B cell (primary cell): ENCODE measurements at regions not wholly inside any gene's neighbourhood (a gene's known extent, or its start where the extent isn't known, plus 50 kb on each side); places are given as distances from the start of the nearest gene placed in this dataset.
"Not testable (repeated sequence)": the region's sequence is repeated elsewhere in the genome, so short reads cannot be mapped to it uniquely, and the experiment has no call there.

Experiments
- ATAC-seq: fragments of 200-7000 bp; cut with Tn5 transposase; one replicate; pipeline ENCODE4 v1.10.0; 2021; ENCODE audit warnings: low read depth, mild to moderate bottlenecking, moderate number of reproducible peaks, moderate library complexity
- CTCF ChIA-PET: fragments of 350-600 bp; sonication (Branson Sonifier 250); formaldehyde crosslinking; loops from one replicate; lab custom pipeline; 2021; ENCODE audit warnings: antibody characterized with exemption, inconsistent platforms; lab: Charles Lee
- POLR2A ChIA-PET: fragments of 350-600 bp; sonication (Branson Sonifier 250); formaldehyde crosslinking; loops from one replicate; lab custom pipeline; 2021; ENCODE audit warnings: antibody characterized with exemption; lab: Charles Lee
- DNase-seq: peaks from one replicate; pipeline ENCODE4 v3.0.0; 2013
- H2AFZ ChIP-seq: 2 replicates; pipeline ENCODE4 v1.6.1; 2012; ENCODE audit warnings: mild to moderate bottlenecking, low read depth, low read length; ENCODE audit not compliant: insufficient read depth, poor library complexity, severe bottlenecking
- H3K27ac ChIP-seq, 2 donors: 1 replicate in 1 of 2; 2 replicates in 1 of 2; pipeline ENCODE4 v1.5.1; 2012 to 2013; ENCODE audit warnings: low read length in 2 of 2, mild to moderate bottlenecking in 2 of 2, moderate library complexity in 1 of 2
- H3K27me3 ChIP-seq, 4 experiments: fragments of 200-600 bp in 1 of 4; sonication (generic) in 1 of 4; replicated peaks in 1 of 4; 1 replicate in 2 of 4; 2 replicates in 2 of 4; pipeline versions ENCODE4 v1.6.1 to v1.7.0; 2013 to 2016; ENCODE audit warnings: low read length in 3 of 4, mild to moderate bottlenecking in 2 of 4, mixed read lengths in 1 of 4, moderate library complexity in 1 of 4; ENCODE audit not compliant: insufficient read depth in 4 of 4, control insufficient read depth in 3 of 4; ENCODE audit errors: control extremely low read depth in 1 of 4
- H3K36me3 ChIP-seq, 2 experiments: replicated peaks in 1 of 2; 1 replicate in 1 of 2; 2 replicates in 1 of 2; pipeline versions ENCODE4 v1.6.1 to v1.7.1; 2013; ENCODE audit warnings: low read length in 1 of 2; ENCODE audit not compliant: insufficient read depth in 2 of 2, control insufficient read depth in 1 of 2; ENCODE audit errors: control extremely low read depth in 1 of 2, extremely low read depth in 1 of 2
- H3K4me1 ChIP-seq, 2 donors: fragments of 200-600 bp in 1 of 2; sonication (generic) in 1 of 2; 1 replicate in 1 of 2; 2 replicates in 1 of 2; pipeline versions ENCODE4 v1.5.1 to v1.6.1; 2013 to 2017; ENCODE audit warnings: low read length in 2 of 2; ENCODE audit not compliant: control insufficient read depth in 2 of 2, insufficient read depth in 2 of 2
- H3K4me2 ChIP-seq: replicated peaks from 2 replicates; pipeline ENCODE3; 2012; ENCODE audit warnings: mild to moderate bottlenecking, low read depth, low read length; ENCODE audit not compliant: poor library complexity, severe bottlenecking
- H3K4me3 ChIP-seq, 5 experiments: fragments of 200-600 bp in 1 of 5; sonication (generic) in 1 of 5; 1 replicate in 3 of 5; 2 replicates in 2 of 5; pipeline versions ENCODE4 v1.5.1 to v1.7.0; 2011 to 2016; ENCODE audit warnings: low read length in 4 of 5, mild to moderate bottlenecking in 4 of 5, low read depth in 2 of 5, control low read depth in 1 of 5, moderate library complexity in 1 of 5; ENCODE audit not compliant: insufficient read depth in 1 of 5; ENCODE audit errors: control extremely low read depth in 1 of 5, extremely low read depth in 1 of 5
- H3K79me2 ChIP-seq: fragments of 200-600 bp; sonication (generic); one replicate; pipeline ENCODE4 v1.6.0; 2016; ENCODE audit warnings: low read length; ENCODE audit not compliant: control insufficient read depth, insufficient read depth
- H3K9ac ChIP-seq: fragments of 200-600 bp; sonication (generic); 2 replicates; pipeline ENCODE4 v1.6.1; 2017; ENCODE audit warnings: mild to moderate bottlenecking, low read length, moderate library complexity
- H3K9me3 ChIP-seq, 3 donors: one replicate each; pipeline versions ENCODE4 v1.6.1 to v1.7.1; 2013; ENCODE audit warnings: low read length in 2 of 3; ENCODE audit not compliant: control insufficient read depth in 2 of 3, insufficient read depth in 1 of 3; ENCODE audit errors: control extremely low read depth in 1 of 3
- H4K20me1 ChIP-seq: 2 replicates; pipeline ENCODE4 v1.6.0; 2012; ENCODE audit warnings: mild to moderate bottlenecking, low read length; ENCODE audit not compliant: insufficient read depth, control insufficient read depth, poor library complexity, severe bottlenecking
- H3K27ac Mint-ChIP-seq: one replicate; pipeline ENCODE4 v1.8.0; 2021; ENCODE audit warnings: mixed read lengths
- H3K27me3 Mint-ChIP-seq: one replicate; pipeline ENCODE4 v1.8.0; 2021; ENCODE audit warnings: mixed read lengths
- H3K4me1 Mint-ChIP-seq: one replicate; pipeline ENCODE4 v1.8.0; 2021; ENCODE audit warnings: mixed read lengths
- H3K4me3 Mint-ChIP-seq: one replicate; pipeline ENCODE4 v1.8.0; 2021; ENCODE audit warnings: mixed read lengths
- H3K9me3 Mint-ChIP-seq: one replicate; pipeline ENCODE4 v1.8.0; 2022; ENCODE audit warnings: mixed read lengths; ENCODE audit not compliant: insufficient read depth
- EZH2 ChIP-seq: IDR thresholded peaks from 2 replicates; pipeline ENCODE4 v1.6.1; 2012; ENCODE audit warnings: borderline replicate concordance, low read depth, mild to moderate bottlenecking, moderate library complexity, low read length; ENCODE audit not compliant: insufficient read depth, poor library complexity, severe bottlenecking
- WGBS: methylation state at CpG from one replicate; pipeline ENCODE4 v1.1.5; 2013; ENCODE audit warnings: missing lambda C conversion rate; ENCODE audit not compliant: insufficient coverage; 5-methylcytosine and 5-hydroxymethylcytosine counted together
- intact Hi-C: fragments of 100-400 bp; cut with micrococcal nuclease; formaldehyde crosslinking; loops from one replicate; pipeline ENCODE4 v1.10.0; 2022
- TF ChIP-seq, protein P1 (sequence below): fragments of 200-600 bp; IDR thresholded peaks from one replicate; pipeline ENCODE4 v1.8.0; 2022; ENCODE audit warnings: antibody characterized with exemption, mild to moderate bottlenecking

DNA sequence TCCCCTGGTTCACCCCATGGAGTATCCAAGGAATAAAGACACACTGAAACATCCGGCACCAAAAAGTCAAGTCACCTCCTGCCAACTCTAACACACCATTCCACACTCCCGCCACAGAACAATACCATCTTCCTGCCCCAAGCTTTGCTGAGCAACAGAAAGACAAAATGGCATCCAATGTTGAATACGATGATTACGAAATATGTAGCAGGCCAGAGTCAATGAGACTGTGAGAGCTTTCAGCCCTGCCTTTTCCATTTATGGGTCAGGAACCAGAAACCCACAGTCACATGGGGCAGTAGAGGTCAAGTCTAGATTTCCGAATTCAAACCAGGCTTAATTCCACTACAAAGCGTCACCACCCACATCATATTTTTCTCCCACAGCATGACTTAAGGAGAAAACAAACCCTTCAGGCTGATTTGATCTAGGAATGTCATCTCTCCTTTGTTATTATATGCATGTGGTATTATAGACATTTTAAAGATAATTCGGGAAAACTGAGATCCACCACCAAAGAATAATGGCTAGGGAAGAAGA is 249.8 kb downstream of the SETD4 start:
- no peaks in the 10 kb centered on the region for H3K36me3 ChIP-seq
- Mint-ChIP-seq H3K4me1 (no peaks in the 10 kb centered on the region), H3K4me3 (no peak overlapping the region), H3K27ac (no peak overlapping the region), H3K27me3 (peaks cover 27% of the 10 kb centered on the region), H3K9me3 (no peaks in the 10 kb centered on the region)
- TF ChIP-seq, protein P1, sequence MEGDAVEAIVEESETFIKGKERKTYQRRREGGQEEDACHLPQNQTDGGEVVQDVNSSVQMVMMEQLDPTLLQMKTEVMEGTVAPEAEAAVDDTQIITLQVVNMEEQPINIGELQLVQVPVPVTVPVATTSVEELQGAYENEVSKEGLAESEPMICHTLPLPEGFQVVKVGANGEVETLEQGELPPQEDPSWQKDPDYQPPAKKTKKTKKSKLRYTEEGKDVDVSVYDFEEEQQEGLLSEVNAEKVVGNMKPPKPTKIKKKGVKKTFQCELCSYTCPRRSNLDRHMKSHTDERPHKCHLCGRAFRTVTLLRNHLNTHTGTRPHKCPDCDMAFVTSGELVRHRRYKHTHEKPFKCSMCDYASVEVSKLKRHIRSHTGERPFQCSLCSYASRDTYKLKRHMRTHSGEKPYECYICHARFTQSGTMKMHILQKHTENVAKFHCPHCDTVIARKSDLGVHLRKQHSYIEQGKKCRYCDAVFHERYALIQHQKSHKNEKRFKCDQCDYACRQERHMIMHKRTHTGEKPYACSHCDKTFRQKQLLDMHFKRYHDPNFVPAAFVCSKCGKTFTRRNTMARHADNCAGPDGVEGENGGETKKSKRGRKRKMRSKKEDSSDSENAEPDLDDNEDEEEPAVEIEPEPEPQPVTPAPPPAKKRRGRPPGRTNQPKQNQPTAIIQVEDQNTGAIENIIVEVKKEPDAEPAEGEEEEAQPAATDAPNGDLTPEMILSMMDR: no peak
- no peak for TF ChIP-seq EZH2
- ATAC-seq (no peak), DNase-seq (no peak)
- peaks cover 0 to 2% (median 0%) of the 10 kb centered on the region in 3 donors for H3K9me3 ChIP-seq
- ChIA-PET POLR2A (no interaction called here), CTCF (no interaction called here)
- H3K27me3 ChIP-seq: peaks cover 0 to 2% (median 0%) of the 10 kb centered on the region in 4 experiments
- intact Hi-C loops: no loop called here
- no peak overlapping the region for H3K4me2 ChIP-seq
- no peaks in the 10 kb centered on the region for H3K79me2 ChIP-seq
- WGBS: 96% methylated on average over 3 of the region's 7 CpGs
- no peak overlapping the region for H2AFZ ChIP-seq
- H3K9ac ChIP-seq: no peak overlapping the region
- no peaks in the 10 kb centered on the region for H3K4me1 ChIP-seq
- H4K20me1 ChIP-seq: no peaks in the 10 kb centered on the region
- no peak overlapping the region for H3K27ac ChIP-seq
- no peak overlapping the region for H3K4me3 ChIP-seq

DNA sequence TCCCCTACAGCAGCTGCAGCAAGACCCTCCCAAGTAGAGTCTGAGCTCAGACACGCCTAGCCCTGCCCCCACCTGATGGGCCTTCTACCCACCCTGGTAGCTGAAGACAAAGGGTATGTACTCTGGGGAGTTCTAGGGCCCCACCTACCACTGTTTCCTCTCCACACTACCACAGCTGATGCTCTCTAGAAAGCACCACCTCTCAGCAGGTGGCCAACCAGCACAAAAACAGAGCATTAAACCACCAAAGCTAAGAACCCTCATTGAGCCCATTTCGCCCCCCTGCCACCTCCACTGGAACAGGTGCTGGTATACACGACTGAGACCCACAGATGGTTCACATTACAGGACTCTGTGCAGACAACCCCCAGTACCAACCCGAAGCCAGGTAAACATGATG is 258.9 kb downstream of the SETD4 start:
- TF ChIP-seq, protein P1: no peak
- TF ChIP-seq EZH2: no peak
- no peaks in the 10 kb centered on the region for H3K4me1 ChIP-seq
- Mint-ChIP-seq H3K4me3 (no peak overlapping the region), H3K9me3 (peaks cover 13% of the 10 kb centered on the region), H3K27me3 (peaks cover 28% of the 10 kb centered on the region), H3K4me1 (no peaks in the 10 kb centered on the region), H3K27ac (no peak overlapping the region)
- ATAC-seq (no peak), DNase-seq (no peak)
- H4K20me1 ChIP-seq: no peaks in the 10 kb centered on the region
- no peak overlapping the region for H2AFZ ChIP-seq
- intact Hi-C loops: loop anchor here (10.0 kb wide), 1 partner anchor 427 kb away; no protein-coding TSS in a partner anchor
- H3K4me2 ChIP-seq: no peak overlapping the region
- no peak overlapping the region for H3K4me3 ChIP-seq
- H3K27ac ChIP-seq: no peak overlapping the region
- H3K27me3 ChIP-seq: peaks cover 0 to 7% (median 0%) of the 10 kb centered on the region in 4 experiments
- no peaks in the 10 kb centered on the region for H3K79me2 ChIP-seq
- no peaks in the 10 kb centered on the region for H3K36me3 ChIP-seq
- H3K9me3 ChIP-seq: peaks cover 1 to 7% (median 4%) of the 10 kb centered on the region in 3 donors
- WGBS: 32% methylated on average over 3 of the region's 4 CpGs
- ChIA-PET CTCF (no interaction called here), POLR2A (no interaction called here)
- no peak overlapping the region for H3K9ac ChIP-seq

DNA sequence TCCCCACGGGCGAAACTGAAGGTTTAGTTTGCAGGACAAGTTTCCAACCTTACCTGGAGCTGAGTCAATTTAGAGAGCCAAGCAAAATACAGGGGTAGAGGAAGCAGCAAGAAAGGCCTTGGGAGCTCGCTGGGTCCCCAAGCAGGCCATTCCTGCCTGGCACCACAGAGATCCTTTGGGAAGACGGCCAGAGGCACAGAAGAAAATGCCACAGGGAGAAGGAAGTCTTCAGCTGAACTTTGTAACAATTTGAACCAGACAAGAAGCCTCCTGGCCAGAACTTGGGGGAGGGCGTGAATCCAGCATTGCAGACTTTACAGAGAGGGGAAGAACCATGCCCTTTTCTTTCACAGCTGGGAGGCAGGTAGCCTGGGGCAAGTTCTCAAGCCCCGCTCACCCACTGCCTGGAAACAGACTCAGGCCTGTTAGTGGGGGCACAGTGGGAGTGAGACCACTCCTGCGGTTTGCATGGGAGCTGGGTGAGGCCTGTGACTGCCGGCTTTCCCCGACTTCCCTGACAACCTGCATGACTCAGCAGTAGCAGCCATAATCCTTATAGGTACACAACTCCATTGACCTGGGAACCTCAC is 259.4 kb downstream of the SETD4 start:
- H3K27ac Mint-ChIP-seq, H3K9ac ChIP-seq: not testable (repeated sequence)
- 90% methylated on average over 5 of the region's 9 CpGs for WGBS

More for the DNA sequence above, 259.4 kb downstream of the SETD4 start:
- CTCF ChIA-PET, H3K4me1 ChIP-seq, H3K27ac ChIP-seq, H3K9me3 ChIP-seq, H3K4me1 Mint-ChIP-seq, H3K4me3 Mint-ChIP-seq, H2AFZ ChIP-seq, H3K4me3 ChIP-seq, ATAC-seq, DNase-seq, H3K79me2 ChIP-seq, POLR2A ChIA-PET, H3K36me3 ChIP-seq, H4K20me1 ChIP-seq, H3K4me2 ChIP-seq, H3K27me3 ChIP-seq: not testable (repeated sequence)
- H3K9me3 Mint-ChIP-seq: peaks cover 13% of the 10 kb centered on the region
- intact Hi-C loops: loop anchor here (10.0 kb wide), 1 partner anchor 426 kb away; no protein-coding TSS in a partner anchor
- H3K27me3 Mint-ChIP-seq: peaks cover 33% of the 10 kb centered on the region
